ENCODE measurements at regions not wholly inside any gene's neighbourhood (a gene's known extent, or its start where the extent isn't known, plus 50 kb on each side); places are given as distances from the start of the nearest gene placed in this dataset.
"Not testable (repeated sequence)": the region's sequence is repeated elsewhere in the genome, so short reads cannot be mapped to it uniquely, and the experiment has no call there.

DNA sequence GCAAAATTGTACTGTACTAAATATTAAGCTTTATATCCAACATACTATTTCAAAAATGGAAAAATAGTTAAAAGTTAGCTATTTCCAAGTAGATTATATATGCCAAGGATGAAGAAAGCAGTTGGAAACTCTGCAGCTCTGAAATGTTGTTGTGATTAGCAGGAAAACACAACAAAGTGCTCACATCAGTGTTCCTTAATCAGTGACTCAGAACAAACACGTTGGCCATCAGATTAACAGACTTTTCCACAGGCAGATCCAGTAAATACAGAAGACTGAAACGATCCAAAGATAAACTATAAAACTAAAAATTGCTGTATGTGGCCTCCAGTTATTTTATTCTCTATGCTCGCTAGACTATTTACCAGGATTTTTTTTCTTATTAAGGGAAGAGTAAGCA is 99.6 kb upstream of the SEMA3D start:
- TF ChIP-seq, protein P1, sequence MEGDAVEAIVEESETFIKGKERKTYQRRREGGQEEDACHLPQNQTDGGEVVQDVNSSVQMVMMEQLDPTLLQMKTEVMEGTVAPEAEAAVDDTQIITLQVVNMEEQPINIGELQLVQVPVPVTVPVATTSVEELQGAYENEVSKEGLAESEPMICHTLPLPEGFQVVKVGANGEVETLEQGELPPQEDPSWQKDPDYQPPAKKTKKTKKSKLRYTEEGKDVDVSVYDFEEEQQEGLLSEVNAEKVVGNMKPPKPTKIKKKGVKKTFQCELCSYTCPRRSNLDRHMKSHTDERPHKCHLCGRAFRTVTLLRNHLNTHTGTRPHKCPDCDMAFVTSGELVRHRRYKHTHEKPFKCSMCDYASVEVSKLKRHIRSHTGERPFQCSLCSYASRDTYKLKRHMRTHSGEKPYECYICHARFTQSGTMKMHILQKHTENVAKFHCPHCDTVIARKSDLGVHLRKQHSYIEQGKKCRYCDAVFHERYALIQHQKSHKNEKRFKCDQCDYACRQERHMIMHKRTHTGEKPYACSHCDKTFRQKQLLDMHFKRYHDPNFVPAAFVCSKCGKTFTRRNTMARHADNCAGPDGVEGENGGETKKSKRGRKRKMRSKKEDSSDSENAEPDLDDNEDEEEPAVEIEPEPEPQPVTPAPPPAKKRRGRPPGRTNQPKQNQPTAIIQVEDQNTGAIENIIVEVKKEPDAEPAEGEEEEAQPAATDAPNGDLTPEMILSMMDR (IDR thresholded peaks at IDR 0.05; ENCODE audit: control extremely low read depth, extremely low read depth, low read depth, missing control alignments) = no peak
- ChIA-PET CTCF (interaction anchor here (0.9 kb wide), 1 partner anchor 28 kb away, joined by 4 read pairs; no protein-coding TSS in a partner anchor), POLR2A (no interaction called here)
- DNase-seq (ENCODE audit: extremely low spot score) = no peak

DNA sequence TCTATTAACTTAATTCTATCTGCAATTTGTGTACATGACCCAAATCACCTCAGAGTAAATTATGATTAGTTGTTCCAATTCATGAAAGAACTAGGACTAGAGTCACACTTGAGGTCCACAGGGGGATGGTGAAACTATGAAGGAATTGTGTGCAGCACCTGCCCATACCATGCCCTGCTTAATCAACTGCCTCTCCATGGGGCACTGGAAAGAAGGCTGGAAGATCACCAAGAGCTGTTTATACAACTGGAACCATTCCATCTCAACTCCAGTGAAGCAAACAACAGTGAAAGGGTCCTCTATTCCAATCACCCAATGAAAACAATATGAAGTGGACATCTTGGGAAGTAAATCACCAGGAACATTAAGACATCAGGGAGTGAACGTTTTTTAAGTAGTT is 98.7 kb upstream of the SEMA3D start:
- TF ChIP-seq, protein P1 (IDR thresholded peaks at IDR 0.05; ENCODE audit: control extremely low read depth, extremely low read depth, low read depth, missing control alignments) = no peak
- DNase-seq (ENCODE audit: extremely low spot score) = no peak
- ChIA-PET POLR2A (no interaction called here), CTCF (no interaction called here)

DNA sequence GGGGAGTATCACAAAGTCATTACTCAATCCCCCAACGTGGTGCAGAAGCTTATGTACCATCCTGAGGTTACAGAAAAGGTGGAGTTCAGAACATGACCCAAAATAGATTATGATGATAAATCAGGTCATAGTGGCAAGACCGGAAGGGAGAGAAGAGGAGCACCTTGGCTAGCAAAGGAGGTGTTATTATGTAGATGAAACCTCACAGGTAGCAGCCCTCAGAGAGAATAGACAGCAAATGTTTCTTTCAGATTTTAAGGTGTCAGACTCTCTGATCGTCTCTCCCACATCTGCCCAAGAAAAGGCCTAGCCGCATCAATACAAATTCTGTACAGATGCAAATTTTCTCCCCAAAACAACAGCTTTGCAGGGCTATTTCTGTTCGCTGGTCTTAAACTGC is 88.3 kb upstream of the SEMA3D start:
- POLR2A ChIA-PET = no interaction called here
- TF ChIP-seq, protein P1 (IDR thresholded peaks at IDR 0.05; ENCODE audit: control extremely low read depth, extremely low read depth, low read depth, missing control alignments) = no peak
- CTCF ChIA-PET = no interaction called here
- no peak for DNase-seq (ENCODE audit: extremely low spot score)

GRCh38 chr7:85274454-85274853 is 87.6 kb upstream of the SEMA3D start:
- TF ChIP-seq, protein P1 (IDR thresholded peaks at IDR 0.05; ENCODE audit: control extremely low read depth, extremely low read depth, low read depth, missing control alignments) = no peak
- POLR2A ChIA-PET = no interaction called here
- DNase-seq (ENCODE audit: extremely low spot score) = no peak
- CTCF ChIA-PET = no interaction called here

GRCh38 chr7:85262891-85263290 is 76.0 kb upstream of the SEMA3D start:
- ChIA-PET CTCF (no interaction called here), POLR2A (no interaction called here)
- no peak for DNase-seq (ENCODE audit: extremely low spot score)
- TF ChIP-seq, protein P1 (IDR thresholded peaks at IDR 0.05; ENCODE audit: control extremely low read depth, extremely low read depth, low read depth, missing control alignments) = no peak

GRCh38 chr7:85261336-85261735 is 74.5 kb upstream of the SEMA3D start:
- ChIA-PET CTCF (no interaction called here), POLR2A (no interaction called here)
- TF ChIP-seq, protein P1 (IDR thresholded peaks at IDR 0.05; ENCODE audit: control extremely low read depth, extremely low read depth, low read depth, missing control alignments) = no peak
- no peak for DNase-seq (ENCODE audit: extremely low spot score)

GRCh38 chr7:85249787-85250186 is 62.9 kb upstream of the SEMA3D start:
- DNase-seq (ENCODE audit: extremely low spot score); POLR2A ChIA-PET; CTCF ChIA-PET: not testable (repeated sequence)

All from GM10248 (cell line).